Thymus (tissue), 11 donors: ENCODE measurements at regions not wholly inside any gene's neighbourhood (a gene's known extent, or its start where the extent isn't known, plus 50 kb on each side); places are given as distances from the start of the nearest gene placed in this dataset.
A peak's percentile ranks its signal among the peaks of the same experiment; 100 is the strongest.

Experiments used
- DNase-seq, 9 donors: peaks; one replicate each; pipeline ENCODE4 v3.0.0-alpha.2; 2013; ENCODE audit warnings: low spot score in 9 of 9, low read depth in 6 of 9, missing footprints in 1 of 9
- H3K27ac ChIP-seq, 2 donors: one replicate each; pipeline ENCODE4 v1.5.1; 2013; ENCODE audit warnings: control low read depth in 1 of 2, low read depth in 1 of 2, low read length in 1 of 2, mild to moderate bottlenecking in 1 of 2, moderate library complexity in 1 of 2
- H3K27me3 ChIP-seq, 2 donors: one replicate each; pipeline ENCODE4 v1.5.1; 2013; ENCODE audit warnings: low read length in 1 of 2; ENCODE audit not compliant: control insufficient read depth in 2 of 2, insufficient read depth in 1 of 2
- H3K36me3 ChIP-seq, 2 donors: one replicate each; pipeline ENCODE4 v1.5.1; 2013; ENCODE audit warnings: low read length in 1 of 2, mild to moderate bottlenecking in 1 of 2, moderate library complexity in 1 of 2; ENCODE audit not compliant: control insufficient read depth in 2 of 2, insufficient read depth in 2 of 2
- H3K4me1 ChIP-seq, 2 donors: one replicate each; pipeline ENCODE4 v1.5.1; 2013; ENCODE audit warnings: low read length in 2 of 2; ENCODE audit not compliant: control insufficient read depth in 2 of 2, insufficient read depth in 2 of 2
- H3K4me3 ChIP-seq, 2 donors: one replicate each; pipeline ENCODE4 v1.5.1; 2013; ENCODE audit warnings: low read length in 2 of 2, control low read depth in 1 of 2, mild to moderate bottlenecking in 1 of 2
- H3K9me3 ChIP-seq, 2 donors: one replicate each; pipeline ENCODE4 v1.5.1; 2013; ENCODE audit warnings: low read length in 1 of 2, mild to moderate bottlenecking in 1 of 2; ENCODE audit not compliant: control insufficient read depth in 2 of 2, insufficient read depth in 1 of 2
- WGBS: extraction: QIAGEN DNeasy Blood & Tissue Kit; methylation state at CpG from one replicate; pipeline ENCODE4 v1.1.7; 2013; 5-methylcytosine and 5-hydroxymethylcytosine counted together
- donor health status: healthy.

DNA sequence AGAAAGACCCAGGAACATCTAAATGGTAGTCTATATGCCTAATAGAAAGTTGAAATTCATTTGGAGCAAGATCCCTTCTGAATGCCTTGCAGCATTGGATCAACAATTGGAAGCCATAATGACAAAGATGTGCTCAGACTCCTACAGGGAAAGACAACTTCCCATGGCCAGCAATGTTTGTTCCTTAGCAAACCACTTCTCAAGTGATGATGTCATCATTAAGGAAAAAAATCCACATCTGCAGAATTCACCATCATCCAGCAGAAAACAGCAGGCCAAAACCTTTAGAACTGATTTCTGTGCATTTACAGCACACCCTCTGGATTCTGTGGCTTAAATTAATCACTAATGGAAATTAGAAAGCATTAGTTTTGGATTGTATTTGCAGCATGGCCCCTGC lies 82.4 kb upstream of the ZIC3 start:
- DNase-seq: no peak
- Histone ChIP-seq H3K4me3 (no peak overlapping the region), H3K27ac (no peak overlapping the region), H3K4me1 (no peaks in the 10 kb centered on the region), H3K36me3 (no peaks in the 10 kb centered on the region), H3K9me3 (no peaks in the 10 kb centered on the region), H3K27me3 (no peaks in the 10 kb centered on the region)

DNA sequence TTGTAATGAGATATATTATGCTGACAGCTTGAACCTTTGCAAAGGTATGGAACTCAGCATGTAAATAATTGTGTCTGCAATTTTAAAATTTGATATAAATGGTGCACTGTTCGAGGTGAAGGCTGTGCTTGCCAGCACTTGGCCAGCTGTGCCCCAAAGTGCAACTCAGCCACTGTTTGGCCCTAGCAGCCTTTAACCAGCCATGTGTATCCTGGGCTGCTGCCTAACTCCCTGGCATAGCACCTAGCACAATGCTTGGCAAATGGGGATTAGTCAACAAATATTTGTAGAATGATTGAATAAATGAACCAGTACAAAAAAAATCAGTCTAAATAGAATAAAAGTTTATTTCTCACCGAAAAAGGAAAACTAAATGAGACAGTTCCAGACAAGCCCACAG lies 83.8 kb upstream of the ZIC3 start:
- WGBS: 77% methylated on average over 2 of the region's 2 CpGs
- Histone ChIP-seq H3K4me1 (no peaks in the 10 kb centered on the region), H3K27ac (no peak overlapping the region), H3K9me3 (no peaks in the 10 kb centered on the region), H3K36me3 (no peaks in the 10 kb centered on the region), H3K4me3 (no peak overlapping the region), H3K27me3 (no peaks in the 10 kb centered on the region)
- DNase-seq: no peak

DNA sequence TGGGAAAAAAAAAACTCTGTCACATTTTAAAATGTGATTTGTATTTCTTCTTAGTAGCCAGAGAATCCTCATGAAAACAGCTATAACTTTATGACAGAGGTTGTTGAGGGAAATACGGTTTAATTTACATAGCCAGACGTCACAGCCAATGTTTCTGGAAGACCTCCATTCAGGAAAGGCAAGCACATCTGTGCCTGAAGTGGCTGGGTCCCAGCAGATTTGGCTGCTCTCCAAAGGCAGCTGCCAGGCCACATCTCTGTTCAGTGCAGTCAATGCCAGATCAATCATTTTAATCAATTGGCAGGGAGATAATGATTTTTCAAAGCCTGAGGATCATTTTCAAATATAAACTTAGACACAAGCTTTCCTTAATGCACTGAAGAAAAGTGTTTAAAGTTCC lies 86.5 kb upstream of the ZIC3 start:
- no peaks in the 10 kb centered on the region for H3K9me3 ChIP-seq
- no peak for DNase-seq
- no peaks in the 10 kb centered on the region for H3K4me1 ChIP-seq
- no peaks in the 10 kb centered on the region for H3K36me3 ChIP-seq
- no peaks in the 10 kb centered on the region for H3K27me3 ChIP-seq
- no peak overlapping the region for H3K27ac ChIP-seq
- 31% methylated on average over 2 of the region's 2 CpGs for WGBS
- H3K4me3 ChIP-seq: no peak overlapping the region

DNA sequence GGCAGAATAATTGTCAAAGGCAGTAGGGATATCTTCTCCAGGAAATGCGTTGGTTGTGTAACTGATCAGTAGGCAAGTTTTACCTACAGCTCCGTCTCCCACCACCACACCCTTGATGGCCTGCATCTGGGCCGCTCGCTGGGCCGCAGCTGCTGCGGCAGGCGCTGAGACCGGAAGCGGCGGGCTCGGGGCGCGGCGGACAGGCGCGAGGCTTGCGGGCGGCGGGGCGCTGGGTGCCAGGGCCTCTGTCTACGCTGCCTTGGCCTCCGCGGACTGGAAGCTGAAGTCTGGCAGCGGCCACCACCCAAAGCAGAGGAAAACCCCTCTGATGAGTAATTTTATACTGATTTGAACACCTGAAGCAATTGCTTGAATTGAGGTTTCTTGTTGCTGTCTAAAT lies 124.2 kb upstream of the ZIC3 start:
- no peaks in the 10 kb centered on the region for H3K36me3 ChIP-seq
- H3K9me3 ChIP-seq: no peaks in the 10 kb centered on the region
- DNase-seq: no peak
- H3K4me3 ChIP-seq: no peak overlapping the region
- H3K27ac ChIP-seq: no peak overlapping the region
- no peaks in the 10 kb centered on the region for H3K27me3 ChIP-seq
- H3K4me1 ChIP-seq: no peaks in the 10 kb centered on the region
- 92% methylated on average over 24 of the region's 24 CpGs for WGBS

DNA sequence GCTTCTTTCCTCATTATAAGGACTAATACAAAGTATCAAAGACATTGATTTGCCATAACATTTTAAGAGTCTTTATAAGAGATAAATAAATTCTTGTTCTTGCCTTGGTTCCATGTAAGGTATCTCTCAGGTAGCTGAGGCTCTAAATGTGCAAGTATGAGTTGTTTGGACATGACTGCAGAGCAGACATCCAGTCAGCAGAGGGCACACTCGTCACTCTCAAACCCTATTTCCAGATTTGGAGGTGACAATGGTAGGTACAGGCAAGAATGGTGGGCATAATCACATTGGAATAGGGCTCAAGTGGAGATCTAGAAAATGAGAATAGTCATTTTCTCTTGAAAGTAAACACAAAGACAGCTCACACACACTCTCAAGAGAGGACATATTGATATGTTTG lies 133.3 kb upstream of the ZIC3 start:
- H3K4me1 ChIP-seq: no peaks in the 10 kb centered on the region
- DNase-seq: peak in 1 of 9 donors; percentile 9
- H3K27me3 ChIP-seq: peaks cover 13 to 32% of the 10 kb centered on the region in 2 donors
- 18% methylated on average over 1 of the region's 1 CpG for WGBS
- no peak overlapping the region for H3K4me3 ChIP-seq
- no peak overlapping the region for H3K27ac ChIP-seq
- H3K36me3 ChIP-seq: no peaks in the 10 kb centered on the region
- H3K9me3 ChIP-seq: peaks cover 0 to 12% of the 10 kb centered on the region in 2 donors

DNA sequence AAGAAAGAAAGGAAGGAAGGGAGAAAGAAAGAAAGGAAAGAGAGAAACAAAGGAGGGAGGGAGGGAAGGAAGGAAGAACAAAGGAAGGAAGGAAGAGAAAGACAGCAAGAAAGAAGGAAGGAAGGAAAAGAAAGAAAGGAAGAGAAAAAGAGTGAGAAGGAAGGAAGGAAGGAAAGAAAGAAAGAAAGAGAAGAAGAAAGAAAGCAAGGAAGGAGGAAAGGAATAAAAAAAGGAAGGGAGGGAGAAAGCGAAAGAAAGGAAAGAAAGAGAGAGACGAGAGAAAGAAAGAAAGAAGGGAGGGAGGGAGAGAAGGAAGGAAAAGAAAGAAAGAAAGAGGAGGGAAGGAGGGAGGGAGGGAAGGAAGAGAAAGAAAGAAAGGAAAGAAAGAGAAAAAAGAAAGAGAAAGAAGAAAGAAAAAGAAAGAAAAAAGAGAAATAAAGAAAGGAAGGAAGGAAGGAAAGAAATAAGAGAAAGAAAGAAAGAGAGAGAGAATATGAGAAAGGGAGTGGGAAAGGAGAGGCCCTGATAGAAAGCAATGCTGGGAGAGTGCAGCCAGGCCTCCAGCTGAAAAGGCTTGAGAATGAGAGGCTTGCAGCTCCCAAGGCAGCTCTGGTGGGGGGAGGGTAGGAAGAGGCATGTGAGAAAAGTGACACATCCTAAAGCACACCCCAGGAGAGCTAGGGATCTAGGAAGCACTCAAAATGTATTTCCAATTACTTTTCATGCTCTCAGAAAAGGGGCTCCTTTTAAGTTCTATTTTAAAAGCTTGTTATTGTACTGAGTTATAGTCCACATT lies 134.0 kb upstream of the ZIC3 start:
- 55% methylated on average over 2 of the region's 2 CpGs for WGBS
- Histone ChIP-seq H3K27ac (no peak overlapping the region), H3K36me3 (no peaks in the 10 kb centered on the region), H3K4me3 (no peak overlapping the region), H3K4me1 (no peaks in the 10 kb centered on the region), H3K27me3 (peaks cover 18 to 39% of the 10 kb centered on the region in 2 donors), H3K9me3 (peaks cover 1 to 17% of the 10 kb centered on the region in 2 donors)
- no peak for DNase-seq

DNA sequence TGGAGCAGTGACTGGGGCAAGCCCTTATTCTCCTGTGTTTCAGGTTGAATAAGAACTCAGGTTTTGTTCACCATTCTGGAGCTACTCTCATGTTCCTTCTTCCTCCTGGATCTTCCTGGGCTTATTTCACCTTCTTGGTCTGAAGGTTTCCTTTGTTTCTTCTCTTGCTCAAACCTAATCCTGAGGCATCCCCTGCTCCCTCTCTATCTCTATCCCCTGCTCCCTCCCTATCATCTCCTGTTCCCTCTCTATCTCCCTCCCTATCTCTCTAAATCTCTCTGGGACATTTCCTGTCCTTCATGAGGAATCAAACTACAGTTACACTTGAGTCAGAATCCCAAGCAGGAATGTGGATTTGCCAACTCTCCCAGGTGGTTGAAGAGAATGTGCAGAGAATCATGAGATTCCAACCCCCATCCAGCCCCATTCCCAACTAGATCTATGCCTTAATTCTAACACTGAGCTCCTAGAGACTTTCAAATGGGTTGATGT lies 134.9 kb upstream of the ZIC3 start:
- no peak overlapping the region for H3K27ac ChIP-seq
- H3K4me3 ChIP-seq: no peak overlapping the region
- no peaks in the 10 kb centered on the region for H3K4me1 ChIP-seq
- H3K36me3 ChIP-seq: no peaks in the 10 kb centered on the region
- DNase-seq: no peak
- peaks cover 1 to 18% of the 10 kb centered on the region in 2 donors for H3K9me3 ChIP-seq
- peaks cover 19 to 46% of the 10 kb centered on the region in 2 donors for H3K27me3 ChIP-seq

DNA sequence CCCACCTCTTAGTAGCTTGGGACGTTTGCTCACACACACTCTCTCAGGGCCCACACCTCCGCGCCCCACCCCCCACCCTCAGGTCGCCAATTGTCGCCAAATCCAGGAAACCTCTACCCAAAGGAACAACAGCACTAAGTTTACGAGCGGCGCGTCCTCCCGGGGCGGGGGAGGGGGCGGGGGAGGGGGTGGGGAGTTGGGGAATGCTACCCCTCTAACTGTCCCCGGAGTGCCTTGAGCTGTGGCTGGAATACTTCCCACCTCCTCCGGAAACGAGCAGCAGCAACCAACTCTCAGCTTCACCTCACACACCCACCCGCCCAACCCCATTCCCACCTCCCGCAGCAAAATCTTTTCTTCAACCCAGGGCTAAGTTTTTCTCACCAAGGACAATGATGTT lies 135.6 kb upstream of the ZIC3 start:
- DNase-seq: no peak
- Histone ChIP-seq H3K27ac (no peak overlapping the region), H3K9me3 (peaks cover 1 to 18% of the 10 kb centered on the region in 2 donors), H3K27me3 (peaks cover 20 to 53% of the 10 kb centered on the region in 2 donors), H3K4me1 (no peaks in the 10 kb centered on the region), H3K4me3 (no peak overlapping the region), H3K36me3 (no peaks in the 10 kb centered on the region)
- WGBS: 5% methylated on average over 17 of the region's 17 CpGs

DNA sequence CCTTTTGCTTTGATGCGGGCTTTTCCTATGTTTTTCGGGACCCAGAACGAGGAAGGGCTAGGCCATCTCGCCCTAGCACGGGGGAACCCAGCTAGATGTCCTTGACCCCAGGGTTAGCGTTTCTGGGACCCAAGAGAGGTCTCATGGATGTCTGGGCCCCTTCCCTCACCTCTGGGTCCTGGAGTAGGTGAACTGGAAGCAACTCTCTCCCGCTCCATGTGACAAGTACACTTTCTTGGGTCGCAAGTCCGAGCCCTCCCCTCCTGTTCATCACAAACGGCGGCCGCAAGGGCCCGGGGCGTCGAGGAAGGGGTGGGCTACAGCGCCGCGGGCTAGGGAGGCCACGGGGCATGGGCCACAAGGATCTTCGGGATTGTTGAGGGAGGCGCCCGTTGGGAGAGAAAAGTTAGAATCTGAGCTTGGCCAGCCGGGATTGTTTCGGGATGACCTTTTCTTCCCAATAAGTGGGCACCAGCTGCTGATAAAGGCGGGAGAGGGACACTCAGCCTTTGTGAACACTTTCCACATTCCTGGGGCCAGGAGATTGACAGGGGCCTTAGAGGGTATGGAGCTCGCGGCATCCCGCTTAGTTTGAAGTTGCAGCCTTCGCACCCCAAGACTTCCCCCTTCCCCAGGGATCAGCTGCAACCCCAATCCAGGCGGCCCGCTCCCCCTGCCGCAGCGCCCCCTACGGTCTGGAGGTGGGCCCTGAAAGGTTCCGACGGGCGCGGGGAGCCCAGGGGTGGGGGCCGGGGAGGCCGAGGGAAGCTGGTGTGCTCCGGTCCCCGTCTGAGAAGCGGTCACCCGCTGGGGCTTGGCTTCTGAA lies 136.9 kb upstream of the ZIC3 start:
- 8% methylated on average over 44 of the region's 44 CpGs for WGBS
- Histone ChIP-seq H3K4me3 (no peak overlapping the region), H3K36me3 (no peaks in the 10 kb centered on the region), H3K27ac (no peak overlapping the region), H3K9me3 (peaks cover 1 to 18% of the 10 kb centered on the region in 2 donors), H3K4me1 (no peaks in the 10 kb centered on the region), H3K27me3 (peaks cover 20 to 65% of the 10 kb centered on the region in 2 donors)
- no peak for DNase-seq
